ENCODE measurements at regions not wholly inside any gene's neighbourhood (a gene's known extent, or its start where the extent isn't known, plus 50 kb on each side); places are given as distances from the start of the nearest gene placed in this dataset.
"Not testable (repeated sequence)": the region's sequence is repeated elsewhere in the genome, so short reads cannot be mapped to it uniquely, and the experiment has no call there.

- not testable (repeated sequence) for H3K4me1 ChIP-seq (ENCODE audit: insufficient read depth); H3K36me3 ChIP-seq (ENCODE audit: insufficient read depth); DNase-seq (ENCODE audit: extremely low spot score); H3K27ac ChIP-seq (ENCODE audit: low read depth); H3K4me3 ChIP-seq (ENCODE audit: low read depth, low read length)
- 43% methylated on average over 2 of the region's 2 CpGs for WGBS
These were observed 113.0 kb upstream of the PRSS12 start for GRCh38 chr4:118465831-118466230.

DNA sequence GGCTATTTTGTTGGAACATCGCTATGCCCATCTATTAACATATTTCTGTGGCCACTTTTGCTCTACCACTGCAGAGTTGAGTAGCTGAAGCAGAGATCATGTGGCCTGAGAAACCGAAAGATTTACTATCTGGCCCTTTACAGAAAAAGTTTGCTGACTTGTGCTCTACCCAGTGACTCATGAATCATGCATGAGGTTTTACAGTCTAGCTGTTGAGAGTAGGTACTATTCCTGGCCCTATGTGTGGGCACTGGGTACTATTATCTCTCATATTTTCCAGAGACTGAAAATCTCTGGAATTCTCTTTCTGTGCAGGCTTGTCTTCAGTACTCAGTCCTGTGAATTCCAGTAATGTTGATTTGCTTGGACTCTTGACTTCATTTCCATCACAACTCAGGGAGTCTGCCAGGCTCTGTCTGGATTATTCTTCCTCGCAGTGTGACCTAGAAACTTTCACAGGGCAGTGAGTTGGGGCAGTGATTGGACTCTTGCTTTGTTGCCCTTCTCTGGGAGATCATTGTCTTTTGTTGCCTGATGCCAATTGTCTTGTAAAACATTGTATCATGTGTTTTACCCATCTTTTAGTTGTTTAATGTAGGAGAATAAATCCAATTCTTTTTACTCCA lies 121.3 kb upstream of the PRSS12 start:
- WGBS: 69% methylated on average over 3 of the region's 3 CpGs
- DNase-seq (ENCODE audit: extremely low spot score); H3K4me1 ChIP-seq (ENCODE audit: insufficient read depth); H3K4me3 ChIP-seq (ENCODE audit: low read depth, low read length); H3K27ac ChIP-seq (ENCODE audit: low read depth); H3K36me3 ChIP-seq (ENCODE audit: insufficient read depth): not testable (repeated sequence)

GRCh38 chr4:118474771-118475170 lies 122.0 kb upstream of the PRSS12 start:
- H3K4me3 ChIP-seq (ENCODE audit: low read depth, low read length); H3K27ac ChIP-seq (ENCODE audit: low read depth): not testable (repeated sequence)

GRCh38 chr4:118475901-118476300 lies 123.1 kb upstream of the PRSS12 start:
- H3K36me3 ChIP-seq (ENCODE audit: insufficient read depth); H3K27ac ChIP-seq (ENCODE audit: low read depth): not testable (repeated sequence)
- WGBS: 75% methylated on average over 3 of the region's 3 CpGs

More at GRCh38 chr4:118474771-118475170, 122.0 kb upstream of the PRSS12 start:
- not testable (repeated sequence) for DNase-seq (ENCODE audit: extremely low spot score); H3K4me1 ChIP-seq (ENCODE audit: insufficient read depth); H3K36me3 ChIP-seq (ENCODE audit: insufficient read depth)

GRCh38 chr4:118477826-118478225 lies 125.0 kb upstream of the PRSS12 start:
- H3K36me3 ChIP-seq (ENCODE audit: insufficient read depth); DNase-seq (ENCODE audit: extremely low spot score); H3K27ac ChIP-seq (ENCODE audit: low read depth); H3K4me1 ChIP-seq (ENCODE audit: insufficient read depth); H3K4me3 ChIP-seq (ENCODE audit: low read depth, low read length): not testable (repeated sequence)

More at GRCh38 chr4:118475901-118476300, 123.1 kb upstream of the PRSS12 start:
- H3K4me3 ChIP-seq (ENCODE audit: low read depth, low read length); H3K4me1 ChIP-seq (ENCODE audit: insufficient read depth); DNase-seq (ENCODE audit: extremely low spot score): not testable (repeated sequence)

DNA sequence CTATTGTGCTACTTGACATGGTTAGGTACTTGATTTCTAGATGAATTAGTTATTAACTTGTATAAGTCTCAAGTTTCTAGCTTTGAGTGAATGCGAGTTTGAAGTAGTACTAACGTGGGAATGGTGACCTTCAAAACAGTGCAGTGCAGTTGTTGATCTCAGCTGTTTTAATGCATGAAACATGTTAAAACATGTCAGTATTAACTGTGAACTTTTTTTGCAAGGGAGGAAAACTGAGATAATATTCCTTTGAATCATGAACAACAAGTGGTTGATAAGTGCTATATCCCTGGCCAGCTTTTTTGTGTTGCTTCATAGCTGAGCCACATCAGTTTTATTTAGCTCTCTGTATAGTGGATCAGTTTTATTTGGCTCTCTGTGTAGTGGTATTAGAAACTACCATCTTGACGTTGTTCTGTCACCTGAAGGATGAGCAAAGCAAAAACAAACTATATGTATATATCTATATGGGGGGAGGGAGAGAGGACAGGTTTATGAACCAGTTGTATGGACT lies 133.1 kb upstream of the PRSS12 start:
- DNase-seq (ENCODE audit: extremely low spot score); H3K36me3 ChIP-seq (ENCODE audit: insufficient read depth); H3K4me1 ChIP-seq (ENCODE audit: insufficient read depth); H3K4me3 ChIP-seq (ENCODE audit: low read depth, low read length); H3K27ac ChIP-seq (ENCODE audit: low read depth): not testable (repeated sequence)
- 60% methylated on average over 2 of the region's 3 CpGs for WGBS

DNA sequence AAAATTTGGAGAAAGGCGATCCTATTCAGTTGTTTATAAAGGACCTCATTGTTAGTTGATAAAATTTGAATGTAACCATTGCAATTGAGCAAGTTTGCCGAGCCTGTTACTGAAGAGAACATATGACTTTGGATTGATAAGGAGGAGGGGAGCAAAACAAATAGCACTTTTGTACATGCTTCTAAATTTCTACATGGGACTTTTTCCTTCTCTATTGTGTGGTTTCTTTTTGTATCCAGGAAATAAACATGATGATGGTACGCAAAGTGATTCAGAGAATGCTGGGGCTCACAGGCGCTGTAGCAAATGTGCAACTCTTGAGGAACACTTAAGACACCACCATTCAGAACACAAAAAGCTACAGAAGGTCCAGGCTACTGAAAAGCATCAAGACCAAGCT lies 140.2 kb upstream of the PRSS12 start:
- not testable (repeated sequence) for H3K36me3 ChIP-seq (ENCODE audit: insufficient read depth); H3K27ac ChIP-seq (ENCODE audit: low read depth); DNase-seq (ENCODE audit: extremely low spot score); H3K4me3 ChIP-seq (ENCODE audit: low read depth, low read length); H3K4me1 ChIP-seq (ENCODE audit: insufficient read depth)
- 70% methylated on average over 4 of the region's 4 CpGs for WGBS

DNA sequence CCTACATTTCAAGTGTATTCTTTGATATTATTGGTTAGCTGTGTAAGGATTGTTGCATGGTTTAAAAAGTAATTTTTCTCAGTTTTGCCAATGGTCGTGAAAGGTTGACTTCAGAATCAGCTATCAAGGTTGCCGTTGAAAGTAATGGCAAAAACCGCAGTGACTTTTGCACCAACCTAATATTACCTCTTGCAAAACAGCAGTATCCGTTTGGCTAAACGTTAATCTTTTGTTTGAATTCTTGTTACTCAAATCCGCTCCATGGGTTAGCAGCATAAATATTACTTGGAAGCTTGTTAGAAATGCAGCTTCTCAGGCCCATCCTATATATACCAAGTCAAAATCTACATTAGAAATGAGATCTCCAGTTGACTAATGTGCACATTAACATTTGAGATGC lies 141.6 kb upstream of the PRSS12 start:
- DNase-seq (ENCODE audit: extremely low spot score); H3K4me1 ChIP-seq (ENCODE audit: insufficient read depth); H3K27ac ChIP-seq (ENCODE audit: low read depth); H3K4me3 ChIP-seq (ENCODE audit: low read depth, low read length); H3K36me3 ChIP-seq (ENCODE audit: insufficient read depth): not testable (repeated sequence)
- whole genome bisulfite sequencing: 89% methylated on average over 6 of the region's 6 CpGs

- not testable (repeated sequence) for H3K4me1 ChIP-seq (ENCODE audit: insufficient read depth); H3K27ac ChIP-seq (ENCODE audit: low read depth); DNase-seq (ENCODE audit: extremely low spot score); H3K36me3 ChIP-seq (ENCODE audit: insufficient read depth); H3K4me3 ChIP-seq (ENCODE audit: low read depth, low read length)
- 47% methylated on average over 5 of the region's 5 CpGs for WGBS
These were observed 150.2 kb upstream of the PRSS12 start for GRCh38 chr4:118502967-118503366.

- not testable (repeated sequence) for DNase-seq (ENCODE audit: extremely low spot score); H3K27ac ChIP-seq (ENCODE audit: low read depth); H3K36me3 ChIP-seq (ENCODE audit: insufficient read depth); H3K4me1 ChIP-seq (ENCODE audit: insufficient read depth); H3K4me3 ChIP-seq (ENCODE audit: low read depth, low read length)
These were observed 152.1 kb upstream of the PRSS12 start for GRCh38 chr4:118504927-118505326.

DNA sequence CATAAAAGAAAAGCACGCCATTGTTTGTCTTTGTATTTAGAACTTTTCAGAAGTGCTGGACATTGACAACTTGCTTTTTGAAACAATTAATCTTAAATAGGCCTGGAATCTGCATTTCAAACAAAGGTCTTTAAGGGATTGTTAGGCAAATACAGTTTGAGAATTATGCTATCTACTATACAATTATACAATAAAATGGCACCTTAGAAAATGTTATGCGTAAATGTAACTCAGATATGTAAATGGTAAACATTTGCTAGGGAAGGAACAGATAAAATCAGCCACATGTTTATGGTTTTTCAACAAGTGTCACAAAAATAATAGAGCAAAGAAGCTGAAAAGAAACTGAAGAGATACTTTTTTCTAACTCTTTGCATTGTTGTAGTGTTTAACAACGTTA lies 152.7 kb upstream of the PRSS12 start:
- not testable (repeated sequence) for H3K27ac ChIP-seq (ENCODE audit: low read depth); H3K36me3 ChIP-seq (ENCODE audit: insufficient read depth); DNase-seq (ENCODE audit: extremely low spot score); H3K4me1 ChIP-seq (ENCODE audit: insufficient read depth); H3K4me3 ChIP-seq (ENCODE audit: low read depth, low read length)
- 56% methylated on average over 3 of the region's 3 CpGs for WGBS

GRCh38 chr4:118512870-118513269 lies 160.1 kb upstream of the PRSS12 start:
- DNase-seq (ENCODE audit: extremely low spot score); H3K27ac ChIP-seq (ENCODE audit: low read depth); H3K36me3 ChIP-seq (ENCODE audit: insufficient read depth); H3K4me1 ChIP-seq (ENCODE audit: insufficient read depth); H3K4me3 ChIP-seq (ENCODE audit: low read depth, low read length): not testable (repeated sequence)
- WGBS: 43% methylated on average over 3 of the region's 3 CpGs

DNA sequence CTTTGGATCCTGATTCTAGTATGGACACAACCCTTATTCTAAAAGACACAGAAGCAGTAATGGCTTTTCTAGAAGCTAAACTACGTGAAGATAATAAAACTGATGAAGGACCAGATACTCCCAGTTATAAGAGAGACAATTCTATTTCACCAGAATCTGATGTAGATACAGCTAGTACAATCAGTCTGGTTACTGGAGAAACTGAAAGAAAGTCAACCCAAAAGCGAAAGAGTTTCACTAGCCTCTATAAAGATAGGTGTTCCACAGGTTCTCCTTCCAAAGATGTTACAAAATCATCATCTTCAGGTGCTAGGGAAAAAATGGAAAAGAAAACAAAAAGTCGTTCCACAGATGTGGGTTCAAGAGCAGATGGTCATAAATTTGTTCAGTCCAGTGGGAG lies 161.5 kb upstream of the PRSS12 start:
- not testable (repeated sequence) for H3K36me3 ChIP-seq (ENCODE audit: insufficient read depth)
- WGBS: 88% methylated on average over 3 of the region's 3 CpGs

GRCh38 chr4:118516107-118516506 lies 163.3 kb upstream of the PRSS12 start:
- DNase-seq (ENCODE audit: extremely low spot score); H3K4me1 ChIP-seq (ENCODE audit: insufficient read depth); H3K4me3 ChIP-seq (ENCODE audit: low read depth, low read length); H3K27ac ChIP-seq (ENCODE audit: low read depth); H3K36me3 ChIP-seq (ENCODE audit: insufficient read depth): not testable (repeated sequence)
- WGBS: 65% methylated on average over 1 of the region's 1 CpG

More for the DNA sequence above, 161.5 kb upstream of the PRSS12 start:
- DNase-seq (ENCODE audit: extremely low spot score); H3K4me3 ChIP-seq (ENCODE audit: low read depth, low read length); H3K4me1 ChIP-seq (ENCODE audit: insufficient read depth); H3K27ac ChIP-seq (ENCODE audit: low read depth): not testable (repeated sequence)

DNA sequence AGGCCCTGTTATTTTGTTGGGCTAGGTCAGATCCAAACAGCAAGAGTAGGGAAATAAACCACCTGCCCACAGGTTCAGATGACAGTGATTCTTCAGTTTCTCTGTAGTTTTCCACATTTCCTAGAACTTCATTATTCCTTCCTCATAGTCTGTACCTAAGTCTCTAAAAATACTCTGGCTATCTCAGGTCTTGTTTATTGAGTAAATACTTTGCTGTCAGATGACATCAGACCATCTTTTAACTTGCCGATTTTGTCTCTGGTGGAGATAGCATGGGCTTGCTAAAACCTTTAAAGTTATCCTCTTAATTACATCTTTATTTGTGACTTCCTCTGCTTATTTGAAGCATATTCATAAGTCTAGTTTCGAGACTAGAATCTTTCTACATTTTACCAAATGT lies 155.1 kb upstream of the METTL14 start:
- not testable (repeated sequence) for H3K4me3 ChIP-seq (ENCODE audit: low read depth, low read length); H3K36me3 ChIP-seq (ENCODE audit: insufficient read depth); H3K4me1 ChIP-seq (ENCODE audit: insufficient read depth); H3K27ac ChIP-seq (ENCODE audit: low read depth); DNase-seq (ENCODE audit: extremely low spot score)
- WGBS: 61% methylated on average over 2 of the region's 2 CpGs

Measured in urinary bladder (tissue), 3 donors.